ENCODE measurements at regions not wholly inside any gene's neighbourhood (a gene's known extent, or its start where the extent isn't known, plus 50 kb on each side); places are given as distances from the start of the nearest gene placed in this dataset.

GRCh38 chr7:116152276-116152675 is 58.1 kb upstream of the TES start:
- no peak overlapping the region for H3K27ac ChIP-seq
- no peak for TF ChIP-seq POLR2AphosphoS5 (IDR thresholded peaks at IDR 0.05)
- no peaks in the 10 kb centered on the region for H3K27me3 ChIP-seq
- no peaks in the 10 kb centered on the region for H3K36me3 ChIP-seq
- H3K4me3 ChIP-seq = no peak overlapping the region
- no peak for DNase-seq
- H3K4me1 ChIP-seq = no peaks in the 10 kb centered on the region
- intact Hi-C loops (cut with DNase I; ENCODE audit: low total_unique reads) = no loop called here
- no peaks in the 10 kb centered on the region for H3K9me3 ChIP-seq
- WGBS, 5 donors = 89 to 100% (median 94%) methylated on average over 2 of the region's 2 CpGs

- Histone ChIP-seq H3K9me3 (no peaks in the 10 kb centered on the region), H3K4me3 (no peak overlapping the region), H3K27me3 (no peaks in the 10 kb centered on the region), H3K4me1 (no peaks in the 10 kb centered on the region), H3K36me3 (no peaks in the 10 kb centered on the region), H3K27ac (no peak overlapping the region)
- intact Hi-C loops (cut with DNase I; ENCODE audit: low total_unique reads) = no loop called here
- no peak for DNase-seq
- 87 to 91% (median 88%) methylated on average over 9 of the region's 9 CpGs for WGBS, 5 donors
- TF ChIP-seq POLR2A (IDR thresholded peaks at IDR 0.05) (no peak), POLR2AphosphoS5 (IDR thresholded peaks at IDR 0.05) (no peak), EP300 (IDR thresholded peaks at IDR 0.05) (no peak), CTCF (IDR thresholded peaks at IDR 0.05) (no peak)
These were observed 57.3 kb upstream of the TES start for GRCh38 chr7:116153050-116153449.

GRCh38 chr7:116159711-116160110 is 50.6 kb upstream of the TES start:
- no peak for TF ChIP-seq CTCF (IDR thresholded peaks at IDR 0.05)

More at GRCh38 chr7:116159711-116160110, 50.6 kb upstream of the TES start:
- no peak for DNase-seq
- Histone ChIP-seq H3K36me3 (no peaks in the 10 kb centered on the region), H3K27ac (no peak overlapping the region), H3K27me3 (no peaks in the 10 kb centered on the region), H3K4me3 (no peak overlapping the region), H3K4me1 (no peaks in the 10 kb centered on the region), H3K9me3 (no peaks in the 10 kb centered on the region)
- intact Hi-C loops (cut with DNase I; ENCODE audit: low total_unique reads) = no loop called here
- 91 to 95% (median 92%) methylated on average over 4 of the region's 4 CpGs for whole genome bisulfite sequencing, 5 donors

Measured in stomach (tissue), 8 donors.